ENCODE measurements at regions not wholly inside any gene's neighbourhood (a gene's known extent, or its start where the extent isn't known, plus 50 kb on each side); places are given as distances from the start of the nearest gene placed in this dataset.

- no peaks in the 10 kb centered on the region for H3K36me3 ChIP-seq (ENCODE audit: low read depth, missing control alignments)
- intact Hi-C loops (cut with DNase I; ENCODE audit: low total_unique reads), result no loop called here
- 73 to 90% methylated on average over 3 of the region's 3 CpGs for WGBS, 2 donors
- H3K27me3 ChIP-seq, result no peaks in the 10 kb centered on the region
- no peak for DNase-seq
- peaks cover 7% of the 10 kb centered on the region for H3K4me1 ChIP-seq
- no peak overlapping the region for H3K27ac ChIP-seq
- H3K9me3 ChIP-seq, result no peaks in the 10 kb centered on the region
- TF ChIP-seq CTCF (IDR thresholded peaks at IDR 0.05) (no peak), POLR2A (IDR thresholded peaks at IDR 0.05) (no peak)
- no peak overlapping the region for H3K4me3 ChIP-seq
Observed at GRCh38 chr6:14929291-14929690, 316.6 kb upstream of the JARID2 start.

- WGBS, 2 donors, result 92 to 98% methylated on average over 2 of the region's 2 CpGs
- intact Hi-C loops (cut with DNase I; ENCODE audit: low total_unique reads), result no loop called here
Observed at GRCh38 chr6:14930366-14930989, 315.4 kb upstream of the JARID2 start.

GRCh38 chr6:14932485-14933182 lies 313.2 kb upstream of the JARID2 start:
- H3K27me3 ChIP-seq, result no peaks in the 10 kb centered on the region
- H3K36me3 ChIP-seq (ENCODE audit: low read depth, missing control alignments), result no peaks in the 10 kb centered on the region
- no peak overlapping the region for H3K27ac ChIP-seq
- H3K9me3 ChIP-seq, result no peaks in the 10 kb centered on the region
- DNase-seq, result no peak
- WGBS, 2 donors, result 64 to 72% methylated on average over 8 of the region's 8 CpGs
- no peak overlapping the region for H3K4me3 ChIP-seq
- TF ChIP-seq POLR2A (IDR thresholded peaks at IDR 0.05) (no peak), CTCF (IDR thresholded peaks at IDR 0.05) (no peak)
- intact Hi-C loops (cut with DNase I; ENCODE audit: low total_unique reads), result no loop called here
- H3K4me1 ChIP-seq, result no peaks in the 10 kb centered on the region

More at GRCh38 chr6:14930366-14930989, 315.4 kb upstream of the JARID2 start:
- H3K4me3 ChIP-seq, result no peak overlapping the region
- no peaks in the 10 kb centered on the region for H3K27me3 ChIP-seq
- no peaks in the 10 kb centered on the region for H3K4me1 ChIP-seq
- TF ChIP-seq CTCF (IDR thresholded peaks at IDR 0.05) (no peak), POLR2A (IDR thresholded peaks at IDR 0.05) (no peak)
- DNase-seq, result no peak
- H3K36me3 ChIP-seq (ENCODE audit: low read depth, missing control alignments), result no peaks in the 10 kb centered on the region
- H3K9me3 ChIP-seq, result no peaks in the 10 kb centered on the region
- no peak overlapping the region for H3K27ac ChIP-seq

- Histone ChIP-seq H3K27ac (no peak overlapping the region), H3K4me1 (no peaks in the 10 kb centered on the region), H3K27me3 (no peaks in the 10 kb centered on the region), H3K4me3 (no peak overlapping the region), H3K9me3 (no peaks in the 10 kb centered on the region), H3K36me3 (ENCODE audit: low read depth, missing control alignments) (no peaks in the 10 kb centered on the region)
- TF ChIP-seq POLR2A (IDR thresholded peaks at IDR 0.05) (no peak), CTCF (IDR thresholded peaks at IDR 0.05) (no peak)
- no peak for DNase-seq
- 56 to 66% methylated on average over 4 of the region's 4 CpGs for WGBS, 2 donors
- intact Hi-C loops (cut with DNase I; ENCODE audit: low total_unique reads), result no loop called here
Observed at GRCh38 chr6:14933183-14933544, 312.7 kb upstream of the JARID2 start.

GRCh38 chr6:14934013-14934412 lies 311.9 kb upstream of the JARID2 start:
- Histone ChIP-seq H3K9me3 (no peaks in the 10 kb centered on the region), H3K36me3 (ENCODE audit: low read depth, missing control alignments) (no peaks in the 10 kb centered on the region), H3K4me1 (no peaks in the 10 kb centered on the region), H3K27me3 (no peaks in the 10 kb centered on the region), H3K4me3 (no peak overlapping the region), H3K27ac (no peak overlapping the region)
- TF ChIP-seq CTCF (IDR thresholded peaks at IDR 0.05) (no peak), POLR2A (IDR thresholded peaks at IDR 0.05) (no peak)
- intact Hi-C loops (cut with DNase I; ENCODE audit: low total_unique reads), result no loop called here
- no peak for DNase-seq
- 90 to 91% methylated on average over 1 of the region's 1 CpG for WGBS, 2 donors
